T-cell (primary cell): ENCODE measurements at regions not wholly inside any gene's neighbourhood (a gene's known extent, or its start where the extent isn't known, plus 50 kb on each side); places are given as distances from the start of the nearest gene placed in this dataset.
"Not testable (repeated sequence)": the region's sequence is repeated elsewhere in the genome, so short reads cannot be mapped to it uniquely, and the experiment has no call there.

Experiments
- ATAC-seq, 4 experiments: fragments of 200-7000 bp in 3 of 4; fragments of 150-1000 bp in 1 of 4; cut with Tn5 transposase; replicated peaks in 1 of 4; 1 replicate in 3 of 4; 2 replicates in 1 of 4; pipeline ENCODE4 v1.10.0; 2021; ENCODE audit warnings: moderate library complexity in 3 of 4, mild to moderate bottlenecking in 2 of 4, moderate number of reproducible peaks in 1 of 4
- CTCF ChIA-PET, 2 donors: fragments of 300-600 bp; sonication (Branson Sonifier 250); formaldehyde crosslinking; loops; one replicate each; lab custom pipeline; 2022; ENCODE audit warnings: antibody characterized with exemption in 2 of 2; lab: Charles Lee
- POLR2A ChIA-PET, 2 donors: fragments of 300-600 bp; sonication (Branson Sonifier 250); formaldehyde crosslinking; loops; one replicate each; lab custom pipeline; 2022; ENCODE audit warnings: antibody characterized with exemption in 2 of 2; lab: Charles Lee
- DNase-seq, 35 experiments: peaks; one replicate each; pipeline versions ENCODE4 v3.0.0 to v3.0.0-alpha.2; 2013 to 2023
- H3K27ac ChIP-seq: one replicate; pipeline ENCODE4 v1.5.1; 2013; ENCODE audit warnings: low read length
- H3K27me3 ChIP-seq, 2 experiments: replicated peaks in 1 of 2; 1 replicate in 1 of 2; 2 replicates in 1 of 2; pipeline versions ENCODE4 v1.6.1 to v1.7.0; 2013; ENCODE audit warnings: low read length in 1 of 2, mixed read lengths in 1 of 2; ENCODE audit not compliant: control insufficient read depth in 2 of 2, insufficient read depth in 2 of 2; ENCODE audit errors: extremely low read depth in 1 of 2
- H3K36me3 ChIP-seq, 2 donors: 1 replicate in 1 of 2; 2 replicates in 1 of 2; pipeline versions ENCODE4 v1.6.1 to v1.7.0; 2013; ENCODE audit warnings: low read length in 1 of 2; ENCODE audit not compliant: control insufficient read depth in 2 of 2, insufficient read depth in 1 of 2; ENCODE audit errors: extremely low read depth in 1 of 2
- H3K4me1 ChIP-seq, 2 experiments: 1 replicate in 1 of 2; 2 replicates in 1 of 2; pipeline versions ENCODE4 v1.6.1 to v1.7.0; 2013; ENCODE audit warnings: low read length in 2 of 2, mixed read lengths in 1 of 2; ENCODE audit not compliant: insufficient read depth in 2 of 2, control insufficient read depth in 1 of 2; ENCODE audit errors: extremely low read depth in 1 of 2
- H3K4me3 ChIP-seq, 2 donors: 1 replicate in 1 of 2; 2 replicates in 1 of 2; pipeline versions ENCODE4 v1.5.1 to v1.7.0; 2013; ENCODE audit warnings: mild to moderate bottlenecking in 2 of 2, low read length in 1 of 2, moderate library complexity in 1 of 2; ENCODE audit not compliant: control insufficient read depth in 1 of 2; ENCODE audit errors: extremely low read depth in 1 of 2
- H3K9me3 ChIP-seq: 2 replicates; pipeline ENCODE4 v1.7.0; 2013
- H3K27ac Mint-ChIP-seq, 2 donors: one replicate each; pipeline ENCODE4 v1.8.0; 2020 to 2021; ENCODE audit warnings: mild to moderate bottlenecking in 2 of 2, mixed read lengths in 2 of 2
- H3K27me3 Mint-ChIP-seq, 2 donors: one replicate each; pipeline ENCODE4 v1.8.0; 2021 to 2022; ENCODE audit warnings: mixed read lengths in 2 of 2
- H3K36me3 Mint-ChIP-seq: one replicate; pipeline ENCODE4 v1.8.0; 2021; ENCODE audit warnings: mixed read lengths
- H3K4me1 Mint-ChIP-seq, 3 donors: one replicate each; pipeline ENCODE4 v1.8.0; 2020 to 2022; ENCODE audit warnings: mixed read lengths in 3 of 3, mild to moderate bottlenecking in 1 of 3
- H3K4me3 Mint-ChIP-seq, 3 donors: one replicate each; pipeline ENCODE4 v1.8.0; 2020 to 2022; ENCODE audit warnings: mild to moderate bottlenecking in 3 of 3, mixed read lengths in 3 of 3, moderate library complexity in 3 of 3
- H3K9me3 Mint-ChIP-seq, 3 donors: one replicate each; pipeline ENCODE4 v1.8.0; 2020 to 2022; ENCODE audit warnings: mixed read lengths in 3 of 3
- WGBS: methylation state at CpG from one replicate; pipeline ENCODE4 v1.1.5; 2013; ENCODE audit warnings: missing lambda C conversion rate; ENCODE audit not compliant: insufficient coverage; 5-methylcytosine and 5-hydroxymethylcytosine counted together

- Histone ChIP-seq H3K27ac (no peak overlapping the region), H3K9me3 (no peaks in the 10 kb centered on the region), H3K36me3 (no peaks in the 10 kb centered on the region), H3K27me3 (no peaks in the 10 kb centered on the region), H3K4me1 (no peaks in the 10 kb centered on the region), H3K4me3 (no peak overlapping the region)
- ATAC-seq (no peak), DNase-seq (no peak)
- no CpG with 5 or more reads among the region's 2 CpGs for WGBS
- H3K4me1 Mint-ChIP-seq, result no peaks in the 10 kb centered on the region
- no peak overlapping the region for H3K27ac Mint-ChIP-seq
- ChIA-PET CTCF (no interaction called here), POLR2A (no interaction called here)
- no peak overlapping the region for H3K4me3 Mint-ChIP-seq
- H3K27me3 Mint-ChIP-seq, result no peaks in the 10 kb centered on the region
- peaks cover 7 to 14% (median 11%) of the 10 kb centered on the region in 3 donors for H3K9me3 Mint-ChIP-seq
- no peaks in the 10 kb centered on the region for H3K36me3 Mint-ChIP-seq
These were observed 304.1 kb upstream of the KCNH7 start for GRCh38 chr2:163142618-163143017.

DNA sequence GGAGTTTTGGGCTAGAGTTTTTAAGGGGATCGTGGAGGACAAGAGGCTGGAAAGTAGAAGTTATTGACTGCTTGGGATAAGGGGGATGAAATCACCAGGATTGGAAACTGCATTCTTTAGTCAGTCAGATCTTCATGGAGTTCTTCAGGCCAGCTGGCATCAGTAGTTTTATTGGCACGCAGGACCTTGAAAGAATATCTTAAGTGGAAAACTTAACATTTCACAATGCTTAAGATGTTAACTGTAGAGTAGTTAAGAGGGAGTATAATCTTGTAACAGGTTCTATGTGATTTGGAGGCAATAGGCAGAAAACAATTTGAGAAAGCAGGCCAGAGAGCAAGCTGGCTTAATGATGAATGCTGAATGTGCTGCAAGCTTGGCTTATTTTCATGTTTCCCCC lies 300.4 kb upstream of the KCNH7 start:
- no peaks in the 10 kb centered on the region for H3K27me3 ChIP-seq
- Mint-ChIP-seq H3K36me3 (no peaks in the 10 kb centered on the region), H3K4me3 (no peak overlapping the region), H3K4me1 (no peaks in the 10 kb centered on the region), H3K9me3 (peaks cover 5 to 8% (median 6%) of the 10 kb centered on the region in 3 donors), H3K27me3 (no peaks in the 10 kb centered on the region), H3K27ac (no peak overlapping the region)
- H3K4me1 ChIP-seq, result no peaks in the 10 kb centered on the region
- DNase-seq, result no peak
- H3K4me3 ChIP-seq, result no peak overlapping the region
- no peak for ATAC-seq
- CTCF ChIA-PET, result no interaction called here
- no peaks in the 10 kb centered on the region for H3K9me3 ChIP-seq
- H3K36me3 ChIP-seq, result no peaks in the 10 kb centered on the region
- H3K27ac ChIP-seq, result no peak overlapping the region
- POLR2A ChIA-PET, result no interaction called here
- 70% methylated on average over 1 of the region's 2 CpGs for WGBS

DNA sequence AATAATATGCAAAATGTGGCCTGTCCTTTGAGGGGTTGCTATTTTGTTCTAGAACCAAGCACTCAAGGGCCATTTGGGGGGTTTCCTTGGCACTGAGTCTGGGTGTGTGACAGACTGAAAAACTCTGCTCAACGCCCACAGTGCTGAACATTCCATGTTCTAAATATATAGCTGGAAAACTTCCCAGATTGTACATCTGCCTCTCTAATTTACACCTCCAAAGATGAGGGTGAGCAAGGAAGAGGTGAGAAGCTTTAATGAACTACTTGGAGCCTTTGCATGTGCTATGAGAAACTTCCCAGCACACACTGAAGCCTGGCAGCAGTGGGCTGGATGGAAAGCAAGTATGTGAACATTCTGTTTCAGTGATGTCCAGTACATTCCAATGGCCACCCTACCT lies 296.7 kb upstream of the KCNH7 start:
- H3K4me3 ChIP-seq, result no peak overlapping the region
- no peaks in the 10 kb centered on the region for H3K9me3 ChIP-seq
- H3K4me1 Mint-ChIP-seq, result no peaks in the 10 kb centered on the region

DNA sequence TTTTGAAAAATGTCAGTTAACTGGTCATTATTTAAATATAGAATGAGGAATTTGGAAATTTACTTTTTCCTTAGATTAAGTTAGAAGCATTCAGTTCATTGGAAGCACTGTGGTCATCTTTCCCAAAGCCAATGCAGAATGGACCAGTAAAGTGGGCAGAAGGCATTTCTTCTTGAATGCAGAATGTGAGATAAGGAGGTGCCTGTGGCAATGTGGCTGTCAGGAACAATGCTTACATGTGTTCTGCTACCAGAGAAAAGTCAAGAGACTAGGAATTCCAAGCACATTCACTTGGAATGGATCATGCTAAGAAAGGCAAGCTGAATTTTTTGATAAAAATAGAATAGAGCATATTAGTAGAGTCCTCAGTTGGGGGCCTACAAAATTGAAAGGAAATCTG lies 295.0 kb upstream of the KCNH7 start:
- H3K4me3 Mint-ChIP-seq, result no peak overlapping the region
- DNase-seq (no peak), ATAC-seq (no peak)
- ChIA-PET POLR2A (no interaction called here), CTCF (no interaction called here)
- no peak overlapping the region for H3K27ac Mint-ChIP-seq
- H3K9me3 Mint-ChIP-seq, result peaks cover 1 to 6% (median 2%) of the 10 kb centered on the region in 3 donors
- no peak overlapping the region for H3K4me3 ChIP-seq
- no peaks in the 10 kb centered on the region for H3K36me3 ChIP-seq
- no peaks in the 10 kb centered on the region for H3K9me3 ChIP-seq
- no peak overlapping the region for H3K27ac ChIP-seq
- no peaks in the 10 kb centered on the region for H3K4me1 ChIP-seq
- no peaks in the 10 kb centered on the region for H3K27me3 ChIP-seq
- no peaks in the 10 kb centered on the region for H3K36me3 Mint-ChIP-seq
- H3K4me1 Mint-ChIP-seq, result no peaks in the 10 kb centered on the region
- H3K27me3 Mint-ChIP-seq, result no peaks in the 10 kb centered on the region

More for the DNA sequence above, 296.7 kb upstream of the KCNH7 start:
- DNase-seq (no peak), ATAC-seq (no peak)
- Mint-ChIP-seq H3K27ac (no peak overlapping the region), H3K4me3 (no peak overlapping the region), H3K27me3 (no peaks in the 10 kb centered on the region), H3K9me3 (peaks cover 5 to 8% (median 6%) of the 10 kb centered on the region in 3 donors), H3K36me3 (no peaks in the 10 kb centered on the region)
- no CpG with 5 or more reads among the region's 1 CpG for whole genome bisulfite sequencing
- no peaks in the 10 kb centered on the region for H3K36me3 ChIP-seq
- ChIA-PET POLR2A (no interaction called here), CTCF (no interaction called here)
- no peaks in the 10 kb centered on the region for H3K4me1 ChIP-seq
- no peak overlapping the region for H3K27ac ChIP-seq
- H3K27me3 ChIP-seq, result no peaks in the 10 kb centered on the region

- DNase-seq, result no peak
These were observed 294.3 kb upstream of the KCNH7 start for GRCh38 chr2:163132850-163133249.

GRCh38 chr2:163132207-163132606 lies 293.6 kb upstream of the KCNH7 start:
- H3K36me3 Mint-ChIP-seq, H3K4me1 Mint-ChIP-seq, H3K9me3 Mint-ChIP-seq, H3K27me3 Mint-ChIP-seq, H3K4me3 ChIP-seq, DNase-seq, H3K27ac Mint-ChIP-seq, H3K36me3 ChIP-seq, H3K4me3 Mint-ChIP-seq, ATAC-seq, H3K4me1 ChIP-seq, H3K27ac ChIP-seq, H3K9me3 ChIP-seq, CTCF ChIA-PET, POLR2A ChIA-PET, H3K27me3 ChIP-seq: not testable (repeated sequence)
- WGBS, result no CpG with 5 or more reads among the region's 2 CpGs

More at GRCh38 chr2:163132850-163133249, 294.3 kb upstream of the KCNH7 start:
- H3K9me3 Mint-ChIP-seq, result peaks cover 0 to 4% (median 0%) of the 10 kb centered on the region in 3 donors
- no peaks in the 10 kb centered on the region for H3K27me3 Mint-ChIP-seq
- no peak overlapping the region for H3K4me3 Mint-ChIP-seq
- Histone ChIP-seq H3K9me3 (no peaks in the 10 kb centered on the region), H3K27me3 (no peaks in the 10 kb centered on the region), H3K4me1 (no peaks in the 10 kb centered on the region), H3K36me3 (no peaks in the 10 kb centered on the region), H3K27ac (no peak overlapping the region), H3K4me3 (no peak overlapping the region)
- ChIA-PET POLR2A (no interaction called here), CTCF (no interaction called here)
- WGBS, result no CpG with 5 or more reads among the region's 3 CpGs
- no peak for ATAC-seq
- no peaks in the 10 kb centered on the region for H3K4me1 Mint-ChIP-seq
- H3K27ac Mint-ChIP-seq, result no peak overlapping the region
- no peaks in the 10 kb centered on the region for H3K36me3 Mint-ChIP-seq

- Mint-ChIP-seq H3K36me3 (no peaks in the 10 kb centered on the region), H3K4me1 (no peaks in the 10 kb centered on the region), H3K9me3 (peaks cover 0 to 6% (median 4%) of the 10 kb centered on the region in 3 donors), H3K27me3 (no peaks in the 10 kb centered on the region), H3K4me3 (no peak overlapping the region), H3K27ac (no peak overlapping the region)
- H3K27ac ChIP-seq, result no peak overlapping the region
- no peak overlapping the region for H3K4me3 ChIP-seq
- H3K4me1 ChIP-seq, result no peaks in the 10 kb centered on the region
- WGBS, result no CpG with 5 or more reads among the region's 1 CpG
- DNase-seq, result no peak
- no peaks in the 10 kb centered on the region for H3K27me3 ChIP-seq
- ChIA-PET CTCF (no interaction called here), POLR2A (no interaction called here)
- no peaks in the 10 kb centered on the region for H3K36me3 ChIP-seq
- no peak for ATAC-seq
- H3K9me3 ChIP-seq, result no peaks in the 10 kb centered on the region
These were observed 285.0 kb upstream of the KCNH7 start for GRCh38 chr2:163123526-163123925.
